ENCODE measurements at regions not wholly inside any gene's neighbourhood (a gene's known extent, or its start where the extent isn't known, plus 50 kb on each side); places are given as distances from the start of the nearest gene placed in this dataset.

- H3K27me3 ChIP-seq (replicated peaks; ENCODE audit: insufficient read depth) = no peaks in the 10 kb centered on the region
- no peak overlapping the region for H3K4me2 ChIP-seq (ENCODE audit: unreplicated experiment)
- no peaks in the 10 kb centered on the region for H3K36me3 ChIP-seq (ENCODE audit: low read depth)
- no peaks in the 10 kb centered on the region for H3F3A ChIP-seq (ENCODE audit: insufficient read depth)
- no peak for DNase-seq
- H3K4me1 ChIP-seq (ENCODE audit: insufficient read depth) = no peaks in the 10 kb centered on the region
- 5 to 17% methylated on average over 2 of the region's 2 CpGs for WGBS, 2 experiments (ENCODE audit: low coverage in 1 of 2, low lambda C conversion rate in 2 of 2, missing lambda C conversion rate in 2 of 2)
- no peaks in the 10 kb centered on the region for H4K20me1 ChIP-seq (ENCODE audit: insufficient read depth)
- H2AFZ ChIP-seq = no peak overlapping the region
- no peak overlapping the region for H3K27ac ChIP-seq
- H3K4me3 ChIP-seq = no peak overlapping the region
- no peaks in the 10 kb centered on the region for H3K79me2 ChIP-seq (ENCODE audit: insufficient read depth)
- H3K9me2 ChIP-seq (ENCODE audit: insufficient read depth) = no peaks in the 10 kb centered on the region
- in situ Hi-C loops (cut with MboI) = no loop called here
- H3K9me3 ChIP-seq (ENCODE audit: low read depth) = no peaks in the 10 kb centered on the region
- no peak for TF ChIP-seq EZH2 (IDR thresholded peaks at IDR 0.05; ENCODE audit: insufficient read depth, poor library complexity, severe bottlenecking)
- TF ChIP-seq EZH2phosphoT487 (IDR thresholded peaks at IDR 0.05; ENCODE audit: insufficient read depth, low read depth) = no peak
- H3K9ac ChIP-seq = no peak overlapping the region
These were observed 119.4 kb upstream of the VGLL2 start for GRCh38 chr6:117145940-117146339.

GRCh38 chr6:117149324-117149723 lies 116.0 kb upstream of the VGLL2 start:
- WGBS, 2 experiments (ENCODE audit: low coverage in 1 of 2, low lambda C conversion rate in 2 of 2, missing lambda C conversion rate in 2 of 2) = 0% methylated on average over 1 of the region's 1 CpG
- Histone ChIP-seq H4K20me1 (ENCODE audit: insufficient read depth) (no peaks in the 10 kb centered on the region), H2AFZ (no peak overlapping the region), H3K79me2 (ENCODE audit: insufficient read depth) (no peaks in the 10 kb centered on the region), H3K9ac (no peak overlapping the region), H3K9me2 (ENCODE audit: insufficient read depth) (no peaks in the 10 kb centered on the region), H3K4me1 (ENCODE audit: insufficient read depth) (no peaks in the 10 kb centered on the region), H3F3A (ENCODE audit: insufficient read depth) (no peaks in the 10 kb centered on the region), H3K4me2 (ENCODE audit: unreplicated experiment) (no peak overlapping the region), H3K27me3 (replicated peaks; ENCODE audit: insufficient read depth) (no peaks in the 10 kb centered on the region), H3K36me3 (ENCODE audit: low read depth) (no peaks in the 10 kb centered on the region), H3K27ac (no peak overlapping the region), H3K9me3 (ENCODE audit: low read depth) (no peaks in the 10 kb centered on the region), H3K4me3 (no peak overlapping the region)
- TF ChIP-seq EZH2phosphoT487 (IDR thresholded peaks at IDR 0.05; ENCODE audit: insufficient read depth, low read depth) (no peak), EZH2 (IDR thresholded peaks at IDR 0.05; ENCODE audit: insufficient read depth, poor library complexity, severe bottlenecking) (no peak)
- in situ Hi-C loops (cut with MboI) = no loop called here
- DNase-seq = no peak

GRCh38 chr6:117156741-117157140 lies 108.6 kb upstream of the VGLL2 start:
- no peaks in the 10 kb centered on the region for H3K27me3 ChIP-seq (replicated peaks; ENCODE audit: insufficient read depth)
- TF ChIP-seq EZH2phosphoT487 (IDR thresholded peaks at IDR 0.05; ENCODE audit: insufficient read depth, low read depth) (no peak), EZH2 (IDR thresholded peaks at IDR 0.05; ENCODE audit: insufficient read depth, poor library complexity, severe bottlenecking) (no peak)
- H3K9ac ChIP-seq = no peak overlapping the region
- H3K27ac ChIP-seq = no peak overlapping the region
- H3K9me2 ChIP-seq (ENCODE audit: insufficient read depth) = no peaks in the 10 kb centered on the region
- H3K79me2 ChIP-seq (ENCODE audit: insufficient read depth) = no peaks in the 10 kb centered on the region
- no peaks in the 10 kb centered on the region for H4K20me1 ChIP-seq (ENCODE audit: insufficient read depth)
- H3F3A ChIP-seq (ENCODE audit: insufficient read depth) = no peaks in the 10 kb centered on the region
- no peaks in the 10 kb centered on the region for H3K9me3 ChIP-seq (ENCODE audit: low read depth)
- no peak overlapping the region for H2AFZ ChIP-seq
- in situ Hi-C loops (cut with MboI) = no loop called here
- no peaks in the 10 kb centered on the region for H3K4me1 ChIP-seq (ENCODE audit: insufficient read depth)
- no peak overlapping the region for H3K4me3 ChIP-seq
- WGBS, 2 experiments (ENCODE audit: low coverage in 1 of 2, low lambda C conversion rate in 2 of 2, missing lambda C conversion rate in 2 of 2) = 0% methylated on average over 1 of the region's 1 CpG
- no peak for DNase-seq
- no peak overlapping the region for H3K4me2 ChIP-seq (ENCODE audit: unreplicated experiment)
- H3K36me3 ChIP-seq (ENCODE audit: low read depth) = no peaks in the 10 kb centered on the region

- H3K9ac ChIP-seq = no peak overlapping the region
- DNase-seq = no peak
- no peaks in the 10 kb centered on the region for H3K9me2 ChIP-seq (ENCODE audit: insufficient read depth)
- in situ Hi-C loops (cut with MboI) = no loop called here
- H3K4me1 ChIP-seq (ENCODE audit: insufficient read depth) = no peaks in the 10 kb centered on the region
- H2AFZ ChIP-seq = no peak overlapping the region
- WGBS, 2 experiments (ENCODE audit: low coverage in 1 of 2, low lambda C conversion rate in 2 of 2, missing lambda C conversion rate in 2 of 2) = 13 to 17% methylated on average over 3 of the region's 3 CpGs
- no peaks in the 10 kb centered on the region for H3K79me2 ChIP-seq (ENCODE audit: insufficient read depth)
- no peak overlapping the region for H3K4me3 ChIP-seq
- H3K9me3 ChIP-seq (ENCODE audit: low read depth) = no peaks in the 10 kb centered on the region
- H3K4me2 ChIP-seq (ENCODE audit: unreplicated experiment) = no peak overlapping the region
- TF ChIP-seq EZH2phosphoT487 (IDR thresholded peaks at IDR 0.05; ENCODE audit: insufficient read depth, low read depth) (no peak), EZH2 (IDR thresholded peaks at IDR 0.05; ENCODE audit: insufficient read depth, poor library complexity, severe bottlenecking) (no peak)
- H3K27me3 ChIP-seq (replicated peaks; ENCODE audit: insufficient read depth) = no peaks in the 10 kb centered on the region
- no peaks in the 10 kb centered on the region for H4K20me1 ChIP-seq (ENCODE audit: insufficient read depth)
- no peak overlapping the region for H3K27ac ChIP-seq
- H3F3A ChIP-seq (ENCODE audit: insufficient read depth) = no peaks in the 10 kb centered on the region
- no peaks in the 10 kb centered on the region for H3K36me3 ChIP-seq (ENCODE audit: low read depth)
These were observed 107.9 kb upstream of the VGLL2 start for GRCh38 chr6:117157448-117157847.

GRCh38 chr6:117165911-117166499 lies 99.4 kb upstream of the VGLL2 start:
- DNase-seq = no peak
- H3K4me1 ChIP-seq (ENCODE audit: insufficient read depth) = no peaks in the 10 kb centered on the region
- no peak overlapping the region for H3K4me3 ChIP-seq
- H3K4me2 ChIP-seq (ENCODE audit: unreplicated experiment) = no peak overlapping the region
- no peaks in the 10 kb centered on the region for H3K9me2 ChIP-seq (ENCODE audit: insufficient read depth)
- H3K36me3 ChIP-seq (ENCODE audit: low read depth) = no peaks in the 10 kb centered on the region
- H3K79me2 ChIP-seq (ENCODE audit: insufficient read depth) = no peaks in the 10 kb centered on the region
- TF ChIP-seq EZH2phosphoT487 (IDR thresholded peaks at IDR 0.05; ENCODE audit: insufficient read depth, low read depth) (no peak), EZH2 (IDR thresholded peaks at IDR 0.05; ENCODE audit: insufficient read depth, poor library complexity, severe bottlenecking) (no peak)
- in situ Hi-C loops (cut with MboI) = no loop called here
- no peaks in the 10 kb centered on the region for H3F3A ChIP-seq (ENCODE audit: insufficient read depth)
- no peaks in the 10 kb centered on the region for H3K9me3 ChIP-seq (ENCODE audit: low read depth)
- H2AFZ ChIP-seq = no peak overlapping the region
- no peak overlapping the region for H3K9ac ChIP-seq
- no peaks in the 10 kb centered on the region for H4K20me1 ChIP-seq (ENCODE audit: insufficient read depth)
- H3K27ac ChIP-seq = no peak overlapping the region
- no peaks in the 10 kb centered on the region for H3K27me3 ChIP-seq (replicated peaks; ENCODE audit: insufficient read depth)
- 16 to 22% methylated on average over 2 of the region's 2 CpGs for WGBS, 2 experiments (ENCODE audit: low coverage in 1 of 2, low lambda C conversion rate in 2 of 2, missing lambda C conversion rate in 2 of 2)
